NCI-H1930 (cell line): ENCODE measurements at regions not wholly inside any gene's neighbourhood (a gene's known extent, or its start where the extent isn't known, plus 50 kb on each side); places are given as distances from the start of the nearest gene placed in this dataset.
"Not testable (repeated sequence)": the region's sequence is repeated elsewhere in the genome, so short reads cannot be mapped to it uniquely, and the experiment has no call there.

Source experiments
- DNase-seq, 2 experiments: peaks; one replicate each; lab custom pipeline; 2025; lab: John Stamatoyannopoulos, UW

DNA sequence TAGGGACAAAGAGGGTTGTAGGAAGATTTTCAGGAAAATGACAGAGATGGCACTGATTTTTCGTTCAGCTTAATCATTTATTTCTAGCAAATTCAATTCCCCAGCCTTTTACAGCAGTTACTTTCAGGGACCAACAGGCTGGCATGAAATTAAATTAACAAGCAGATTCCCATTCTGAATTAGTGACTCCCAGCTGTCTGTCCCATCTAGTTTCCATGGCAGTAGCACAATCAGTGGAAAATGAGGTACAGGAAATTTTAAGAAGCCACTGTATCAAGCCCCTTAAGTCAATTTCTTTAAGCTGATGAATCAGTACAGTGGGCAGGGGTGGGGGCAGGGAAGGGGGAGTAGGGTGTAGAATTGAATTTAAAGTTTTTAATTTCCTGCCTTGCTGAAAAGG lies 121.1 kb upstream of the TEX13C start:
- no peak for DNase-seq

DNA sequence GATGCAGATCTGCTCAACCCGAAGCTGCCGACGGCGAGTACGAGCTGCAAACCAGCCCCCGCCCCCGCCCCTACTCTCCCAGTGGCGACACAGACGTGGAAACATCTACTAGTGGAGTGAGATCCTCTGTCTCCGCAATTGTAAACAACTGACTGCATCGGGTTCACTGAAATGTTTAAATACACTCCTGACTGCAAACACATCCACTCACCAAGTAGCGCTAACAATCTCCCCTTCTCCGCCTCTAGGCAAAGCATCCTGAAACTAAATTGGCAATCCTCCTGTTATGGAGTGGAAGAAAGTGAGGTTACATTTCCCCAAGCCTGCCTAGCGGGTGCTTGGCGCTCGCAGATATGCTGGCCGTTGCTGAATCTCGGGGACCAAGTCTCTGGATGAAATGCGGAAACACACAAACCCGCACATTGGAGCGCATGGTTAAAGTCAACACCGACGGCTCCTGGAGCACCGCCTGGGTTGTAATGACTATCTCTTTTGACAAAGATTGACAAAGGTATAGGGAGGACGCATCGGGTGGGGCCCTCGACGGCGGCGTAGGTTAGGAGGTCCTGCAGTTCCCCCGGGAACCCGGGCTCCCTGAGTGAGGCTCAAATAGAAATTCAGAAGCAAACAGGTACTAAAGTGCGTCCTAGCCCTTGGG lies 117.0 kb upstream of the TEX13C start:
- DNase-seq, result no peak

DNA sequence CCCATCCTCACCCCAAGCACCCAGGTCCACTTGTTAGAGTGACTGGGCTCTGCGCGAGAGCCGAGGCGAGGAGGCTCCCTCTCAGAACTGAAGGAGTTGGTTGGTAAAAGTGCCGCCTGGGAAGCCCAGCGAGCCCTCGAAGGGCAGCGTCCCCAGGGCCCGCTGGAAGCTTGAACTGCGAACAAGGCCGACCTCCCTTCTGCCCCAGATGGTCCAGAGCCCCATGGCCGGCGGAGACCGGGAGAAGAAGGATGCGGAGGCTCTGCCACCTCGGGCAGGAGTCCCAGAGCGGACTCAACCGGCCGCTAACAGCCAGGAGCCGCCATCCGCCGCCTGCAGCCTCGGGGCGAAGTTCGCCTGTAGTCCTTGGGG lies 116.3 kb upstream of the TEX13C start:
- no peak for DNase-seq

DNA sequence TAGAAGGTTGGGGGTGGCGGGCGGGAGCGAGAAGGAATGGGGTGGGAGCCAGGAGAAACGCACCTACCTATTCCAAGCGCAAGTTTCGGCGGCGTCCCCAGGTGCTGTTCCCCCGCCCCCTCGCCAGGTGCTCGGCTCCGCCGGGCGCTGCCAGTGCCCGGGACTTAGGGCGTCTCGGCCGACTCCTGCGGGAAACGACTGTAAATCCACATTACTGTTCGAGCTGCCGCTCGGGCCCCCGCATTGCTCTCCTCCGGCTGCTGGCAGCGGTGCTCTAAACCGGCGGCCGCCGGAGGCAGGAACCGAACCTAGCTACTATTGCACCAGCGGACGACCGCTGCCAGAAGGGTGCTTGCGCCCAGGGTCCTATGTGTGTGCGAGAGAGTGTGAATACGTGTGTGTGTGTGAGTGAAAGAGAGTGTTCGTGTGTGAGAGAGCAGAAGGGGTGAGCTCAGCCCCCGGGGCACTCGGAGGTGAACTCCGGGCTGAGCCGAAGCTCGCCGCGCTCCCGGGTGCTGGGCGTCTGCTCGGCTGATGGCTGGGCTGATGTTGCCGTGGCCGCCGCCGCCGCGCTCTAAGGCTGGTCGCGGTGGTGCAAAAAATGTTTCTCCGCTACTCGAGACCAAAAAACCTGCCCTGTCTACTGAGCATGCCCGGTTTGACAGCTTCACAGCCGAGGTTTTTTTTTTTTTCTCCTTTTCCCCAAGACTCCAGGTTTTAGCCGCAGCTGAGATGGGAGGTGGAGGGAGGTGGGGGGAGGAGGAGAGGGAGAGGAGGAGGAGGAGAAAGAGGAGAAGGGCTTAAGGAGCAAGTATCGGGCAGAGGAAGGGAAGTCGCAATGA lies 115.7 kb upstream of the TEX13C start:
- DNase-seq, result peak; percentile 16 to 36

DNA sequence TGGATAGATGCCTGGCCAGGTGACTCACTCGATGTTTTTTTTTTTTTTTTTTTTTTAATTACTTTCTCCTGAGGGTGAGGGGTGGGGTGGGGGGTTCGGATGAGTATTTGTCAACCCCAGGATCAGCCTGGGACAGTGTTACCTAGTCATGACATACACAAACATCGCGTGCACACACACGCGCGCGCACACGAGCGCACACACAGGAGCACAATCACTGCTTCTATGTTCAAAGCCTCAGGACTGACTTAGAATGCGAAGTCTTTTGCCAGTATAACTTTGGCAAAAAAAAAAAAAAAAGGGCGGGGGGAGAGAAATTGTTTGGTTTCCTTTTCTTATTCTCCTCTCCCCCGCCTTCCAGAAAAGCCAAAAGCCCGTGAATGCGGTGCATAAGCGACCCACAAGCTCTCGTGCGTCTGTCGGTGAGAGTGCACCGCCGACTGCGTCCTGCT lies 115.0 kb upstream of the TEX13C start:
- no peak for DNase-seq

DNA sequence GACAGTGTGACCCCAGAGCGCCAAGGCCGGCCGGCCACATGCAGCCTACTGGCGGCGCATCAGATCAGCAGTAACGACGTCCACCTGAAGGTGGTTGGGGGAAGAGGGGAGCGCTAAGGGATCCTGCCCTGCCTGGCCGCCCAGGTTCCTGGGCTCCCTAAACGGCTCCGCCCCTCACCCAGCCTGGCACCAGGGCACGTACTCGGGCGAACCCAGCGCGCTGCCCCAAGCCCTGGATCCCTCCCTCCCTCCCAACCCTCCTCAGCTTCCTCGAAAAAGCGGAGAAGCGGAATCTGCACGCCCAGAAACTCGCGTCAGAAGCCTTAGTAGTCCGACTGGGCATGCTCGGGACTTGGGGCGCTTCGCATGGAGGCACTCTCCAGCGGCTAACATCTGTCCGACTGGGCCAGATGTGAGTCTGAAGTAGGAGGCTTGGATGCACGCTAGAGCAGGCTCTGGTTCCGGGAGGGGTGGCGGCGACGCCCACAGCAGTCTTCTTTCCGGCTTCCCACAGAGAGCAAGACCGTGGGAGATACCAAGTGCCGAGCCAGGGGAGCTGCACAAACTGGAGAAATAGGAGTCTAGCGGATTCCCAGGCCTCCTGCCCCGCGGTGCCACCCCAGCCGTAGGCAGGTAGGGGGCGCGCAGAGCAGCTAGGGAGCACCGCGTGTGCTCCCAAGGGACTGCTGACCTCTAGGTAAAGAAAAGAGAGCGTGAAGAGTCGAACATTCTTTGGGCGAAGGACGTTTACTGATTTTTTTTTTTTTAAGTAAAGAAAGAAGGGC lies 114.3 kb upstream of the TEX13C start:
- DNase-seq, result peak; percentile 71 to 76

DNA sequence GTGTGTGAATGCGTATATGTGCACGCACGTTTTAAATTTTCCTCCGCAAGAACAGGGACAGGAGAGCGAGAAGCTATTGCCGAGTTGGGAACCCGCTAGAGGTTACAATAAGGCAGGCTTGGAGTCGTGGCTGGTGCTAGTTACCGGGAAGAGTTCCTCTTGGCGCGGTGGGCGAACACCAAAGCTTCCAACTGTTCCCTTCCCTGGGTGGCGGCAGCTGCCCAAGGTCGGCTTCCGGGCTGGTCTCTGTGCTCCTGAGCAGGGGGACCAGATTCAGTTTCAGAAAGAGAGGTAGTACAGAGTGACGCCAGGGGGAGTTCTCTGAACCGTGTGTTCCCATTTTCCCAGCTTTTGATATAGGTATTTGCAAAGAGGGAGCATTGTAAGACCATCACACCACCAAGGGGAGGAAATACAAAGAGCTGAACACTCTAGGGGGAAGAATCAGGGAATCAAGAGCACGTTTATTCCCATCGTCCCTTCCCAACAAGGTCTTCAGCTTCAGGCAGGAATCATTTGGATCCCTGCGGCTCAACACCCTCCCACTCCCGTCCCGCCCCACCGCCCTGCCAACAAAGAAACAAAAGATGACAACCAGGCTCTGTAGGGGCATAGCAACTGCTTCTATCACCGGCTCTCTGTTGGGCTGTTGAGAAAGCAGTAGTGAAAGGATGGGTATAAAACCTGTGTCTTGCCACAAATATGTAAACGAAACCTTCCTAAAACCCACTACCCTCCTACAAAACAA lies 113.6 kb upstream of the TEX13C start:
- peak in 1 of 2 experiments; percentile 19 for DNase-seq

DNA sequence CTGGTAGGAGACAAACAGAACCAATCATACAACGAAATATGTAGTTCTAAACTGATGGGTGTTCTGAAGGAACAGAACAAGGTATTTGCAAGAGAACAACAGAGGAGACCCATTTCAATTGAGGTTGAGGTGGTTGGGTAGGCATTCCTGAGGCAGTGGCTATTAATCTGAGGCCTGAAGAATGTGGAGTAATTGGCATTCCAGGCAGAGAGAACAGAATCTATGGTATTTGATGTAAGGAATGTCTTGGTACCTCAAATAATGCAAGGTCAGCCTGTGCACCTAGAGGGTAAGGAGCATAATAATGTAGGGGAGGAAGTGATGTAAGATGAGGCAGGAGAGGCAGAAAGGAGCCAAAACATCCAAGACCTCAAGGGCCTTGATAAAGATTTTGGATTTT lies 109.5 kb upstream of the TEX13C start:
- no peak for DNase-seq

DNA sequence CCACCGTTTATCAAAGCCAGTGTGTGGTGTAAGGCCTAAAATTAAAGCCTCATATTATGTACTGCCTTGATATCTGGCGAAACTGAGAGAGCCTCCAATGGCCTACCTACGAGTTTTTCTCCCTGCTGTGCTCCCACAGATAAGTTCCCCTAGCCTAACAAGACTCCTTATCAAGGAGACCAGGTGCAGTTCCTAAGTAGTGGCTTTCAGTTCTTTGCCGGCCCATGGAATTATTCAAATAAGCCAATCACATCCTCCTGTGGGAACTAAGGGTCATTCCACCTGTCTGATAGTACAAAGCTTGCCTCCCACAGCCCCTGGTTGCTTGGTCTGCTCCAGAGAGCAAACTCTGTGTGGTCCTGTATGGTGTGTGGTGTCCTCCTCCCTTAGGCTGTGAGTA lies 99.8 kb upstream of the TEX13C start:
- no peak for DNase-seq

DNA sequence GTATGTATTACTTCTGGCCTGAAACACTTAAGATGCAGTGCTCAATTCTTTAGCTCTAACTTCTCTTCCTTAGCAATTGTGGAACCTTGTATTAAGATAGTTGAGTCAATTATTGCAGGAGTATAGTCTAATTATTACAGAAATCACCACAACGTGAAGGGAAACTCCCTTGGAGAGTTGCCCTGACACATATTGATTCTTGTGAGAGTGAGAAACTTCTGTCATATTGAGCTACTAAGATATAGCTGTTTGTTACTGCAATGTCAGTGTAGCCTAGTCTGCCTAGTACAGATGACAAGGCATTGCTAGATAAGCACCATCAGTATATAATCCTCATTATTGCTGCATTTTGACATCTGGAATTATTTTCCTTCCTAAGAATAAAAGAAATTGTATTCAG lies 82.7 kb upstream of the TEX13C start:
- DNase-seq, result no peak

DNA sequence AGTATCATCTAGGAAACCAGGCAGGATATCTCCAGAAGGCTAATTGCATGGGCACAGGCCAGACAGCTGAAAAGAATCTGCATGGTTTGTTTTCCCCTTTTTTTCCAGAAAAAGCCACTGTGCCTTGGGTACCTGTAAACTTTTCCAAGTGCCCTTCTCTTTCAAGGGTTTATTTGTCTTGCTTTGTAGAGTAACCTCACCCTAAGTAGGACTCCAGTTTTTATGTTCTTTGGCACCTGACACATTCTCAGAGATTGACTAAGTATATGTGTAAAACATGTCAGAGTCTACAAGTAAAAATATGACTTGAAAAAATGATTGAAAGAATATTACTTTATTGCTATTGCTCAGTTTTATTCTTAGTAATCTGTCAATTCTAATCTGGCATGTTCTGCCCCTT lies 70.7 kb upstream of the TEX13C start:
- DNase-seq, result no peak

DNA sequence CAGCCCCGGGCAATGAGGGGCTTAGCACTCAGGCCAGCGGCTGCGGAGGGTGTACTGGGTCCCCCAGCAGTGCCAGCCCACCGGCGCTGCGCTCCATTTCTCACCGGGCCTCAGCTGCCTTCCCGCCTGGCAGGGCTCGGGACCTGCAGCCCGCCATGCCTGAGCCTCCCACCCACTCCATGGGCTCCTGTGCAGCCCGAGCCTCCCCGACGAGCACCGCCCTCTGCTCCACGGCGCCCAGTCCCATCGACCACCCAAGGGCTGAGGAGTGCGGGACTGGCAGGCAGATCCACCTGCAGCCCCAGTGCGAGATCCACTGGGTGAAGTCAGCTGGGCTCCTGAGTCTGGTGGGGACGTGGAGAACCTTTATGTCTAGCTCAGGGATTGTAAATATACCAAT lies 63.9 kb upstream of the TEX13C start:
- DNase-seq, result not testable (repeated sequence)

DNA sequence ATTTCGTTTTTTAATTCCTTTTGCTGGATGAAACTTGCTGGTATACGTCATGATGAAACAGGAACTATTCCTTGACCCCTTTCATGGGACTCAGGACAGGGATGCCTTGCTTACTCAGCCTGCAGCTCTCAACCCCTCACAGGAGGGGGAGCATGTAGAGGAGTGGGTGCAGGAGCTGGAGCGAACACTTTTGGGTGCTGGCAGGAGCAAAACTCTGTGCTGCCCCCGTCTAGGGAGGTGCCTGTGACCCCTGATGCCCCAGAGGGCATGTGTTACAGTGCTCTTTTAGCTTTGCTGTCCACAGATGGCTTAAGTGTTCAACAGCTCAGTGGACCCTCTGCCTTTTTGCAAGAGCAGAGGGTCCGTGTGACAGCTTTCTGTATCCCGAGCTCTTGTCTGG lies 56.8 kb upstream of the TEX13C start:
- no peak for DNase-seq

DNA sequence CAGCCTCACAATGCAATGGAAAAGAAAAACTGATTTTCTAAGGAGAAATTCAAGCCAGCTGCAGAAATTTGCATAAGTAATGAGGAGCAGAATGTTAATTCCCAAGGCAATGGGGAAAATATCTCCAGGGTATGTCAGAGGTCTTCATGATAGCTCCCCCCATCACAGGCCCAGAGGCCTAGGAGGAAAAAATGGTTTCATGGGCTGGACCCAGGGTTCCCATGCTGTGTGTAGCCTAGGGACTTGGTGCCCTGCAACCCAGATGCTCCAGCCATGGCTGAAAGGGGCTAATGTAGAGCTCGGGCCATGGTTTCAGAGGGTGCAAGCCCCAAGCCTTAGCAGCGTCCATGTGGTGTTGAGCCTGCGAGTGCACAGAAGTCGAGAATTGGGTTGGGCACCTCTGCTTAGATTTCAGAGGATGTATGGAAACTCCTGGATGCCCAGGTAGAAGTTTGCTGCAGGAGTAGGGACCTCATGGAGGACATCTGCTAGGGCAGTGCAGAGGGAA lies 53.5 kb upstream of the TEX13C start:
- DNase-seq, result no peak
